GM12891 (cell line): ENCODE measurements at regions not wholly inside any gene's neighbourhood (a gene's known extent, or its start where the extent isn't known, plus 50 kb on each side); places are given as distances from the start of the nearest gene placed in this dataset.

Source experiments
- PAX5 ChIP-seq: IDR thresholded peaks from 2 replicates; pipeline ENCODE4 v1.6.1; 2011; ENCODE audit warnings: low read length, moderate library complexity, mild to moderate bottlenecking; ENCODE audit not compliant: insufficient read depth, severe bottlenecking
- POLR2A ChIP-seq: IDR thresholded peaks from 2 replicates; pipeline ENCODE4 v1.6.1; 2011; ENCODE audit warnings: low read depth, low read length, control low read depth
- POLR2AphosphoS5 ChIP-seq: IDR thresholded peaks from 2 replicates; pipeline ENCODE4 v1.6.1; 2011; ENCODE audit warnings: low read depth, low read length, control low read depth
- SPI1 ChIP-seq: IDR thresholded peaks from 2 replicates; pipeline ENCODE4 v1.6.1; 2011; ENCODE audit warnings: low read depth, low read length, control low read depth
- TAF1 ChIP-seq: IDR thresholded peaks from 2 replicates; pipeline ENCODE4 v1.6.1; 2011; ENCODE audit warnings: low read depth, low read length, control low read depth

DNA sequence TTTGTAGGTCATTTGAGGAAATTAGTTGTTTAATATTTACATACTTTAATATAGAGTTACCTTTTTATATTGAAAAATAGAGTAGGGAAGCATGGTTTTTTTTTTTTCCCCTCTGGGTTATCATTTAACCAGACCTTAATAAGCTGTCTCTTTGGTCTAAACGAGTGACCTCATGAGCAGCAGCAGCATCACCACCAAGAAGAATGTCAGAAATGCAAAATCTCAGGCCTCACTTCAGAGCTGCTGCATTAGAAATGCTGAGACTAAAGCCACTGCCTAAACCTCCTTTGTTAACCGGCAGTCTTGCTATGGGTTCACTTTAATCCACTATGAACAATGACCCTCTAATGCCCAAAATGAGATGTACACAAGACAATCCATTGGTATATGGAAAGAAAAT is 733.7 kb upstream of the FAM98A start:
- TF ChIP-seq SPI1 (no peak), TAF1 (no peak), POLR2A (no peak), POLR2AphosphoS5 (no peak), PAX5 (no peak)
